Urothelium cell line (cell line): ENCODE measurements at regions not wholly inside any gene's neighbourhood (a gene's known extent, or its start where the extent isn't known, plus 50 kb on each side); places are given as distances from the start of the nearest gene placed in this dataset.

ENCODE experiments used
- DNase-seq: peaks from one replicate; pipeline ENCODE4 v3.0.0; 2011; ENCODE audit warnings: low spot score, mixed read lengths
- FAIRE-seq: peaks from 2 replicates; lab custom pipeline; 2011; peaks lifted over from hg19 to GRCh38; lab: Jason Lieb, UNC

DNA sequence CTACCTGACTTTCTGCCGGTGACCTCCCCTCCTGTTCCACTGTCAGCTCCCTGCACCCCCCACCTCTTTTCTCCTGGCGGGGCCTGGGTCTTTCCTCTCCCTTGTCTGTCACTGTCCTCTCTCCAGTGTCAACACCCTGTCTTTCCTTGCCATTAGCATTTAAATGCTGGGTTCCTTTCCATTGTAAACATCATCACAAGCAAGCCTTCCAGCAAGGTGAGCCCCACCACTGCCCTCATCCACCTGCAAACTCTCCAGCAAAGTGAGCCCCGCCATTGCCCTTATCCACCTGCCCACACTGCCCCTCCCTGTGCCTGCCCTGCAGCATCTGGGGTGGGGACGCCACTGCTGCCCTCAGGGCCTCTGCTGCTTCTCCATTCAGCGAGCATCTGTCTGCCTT lies 195.0 kb downstream of the ENGASE start:
- FAIRE-seq, result no peak
- DNase-seq, result no peak

DNA sequence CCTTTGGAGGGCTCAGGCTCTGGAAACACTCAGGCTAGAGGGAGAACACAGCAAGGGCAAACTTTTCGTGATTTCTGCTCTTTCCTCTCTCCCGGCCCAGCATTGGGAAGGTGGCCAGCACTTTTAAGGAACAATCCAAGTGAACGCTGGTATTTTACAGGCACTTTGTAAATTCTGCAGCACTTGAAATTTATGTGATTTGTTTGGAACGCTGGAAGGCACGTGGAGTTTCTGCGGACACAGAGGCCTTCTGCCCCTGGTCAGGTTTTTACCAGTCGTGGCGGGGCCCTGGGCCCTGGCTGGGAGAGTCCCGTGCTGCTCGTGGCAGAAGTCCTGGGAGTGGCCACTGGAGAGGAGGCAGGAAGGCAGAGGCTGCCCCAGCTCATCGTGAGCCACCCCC lies 188.6 kb downstream of the ENGASE start:
- FAIRE-seq (no peak), DNase-seq (no peak)

DNA sequence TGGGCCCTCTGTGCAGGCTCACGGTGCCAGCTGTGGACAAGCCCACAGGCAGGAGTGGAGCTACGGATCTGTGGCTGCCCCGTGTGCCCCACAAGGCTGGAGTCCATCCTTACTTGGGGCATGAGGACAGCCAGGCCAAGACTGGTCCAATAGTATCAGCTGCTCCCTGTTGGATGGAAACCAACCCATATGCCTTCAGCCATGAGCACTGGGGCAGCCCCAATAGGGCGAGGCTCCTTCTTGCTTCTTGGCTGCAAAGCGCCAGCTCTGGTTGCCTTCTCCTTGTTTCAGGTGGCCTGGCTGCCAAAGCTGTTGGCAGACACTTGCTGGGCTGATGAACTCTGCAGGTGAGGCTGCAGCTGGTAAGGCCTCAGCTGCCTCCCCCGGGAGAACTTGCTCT lies 188.0 kb downstream of the ENGASE start:
- no peak for FAIRE-seq
- DNase-seq, result no peak

DNA sequence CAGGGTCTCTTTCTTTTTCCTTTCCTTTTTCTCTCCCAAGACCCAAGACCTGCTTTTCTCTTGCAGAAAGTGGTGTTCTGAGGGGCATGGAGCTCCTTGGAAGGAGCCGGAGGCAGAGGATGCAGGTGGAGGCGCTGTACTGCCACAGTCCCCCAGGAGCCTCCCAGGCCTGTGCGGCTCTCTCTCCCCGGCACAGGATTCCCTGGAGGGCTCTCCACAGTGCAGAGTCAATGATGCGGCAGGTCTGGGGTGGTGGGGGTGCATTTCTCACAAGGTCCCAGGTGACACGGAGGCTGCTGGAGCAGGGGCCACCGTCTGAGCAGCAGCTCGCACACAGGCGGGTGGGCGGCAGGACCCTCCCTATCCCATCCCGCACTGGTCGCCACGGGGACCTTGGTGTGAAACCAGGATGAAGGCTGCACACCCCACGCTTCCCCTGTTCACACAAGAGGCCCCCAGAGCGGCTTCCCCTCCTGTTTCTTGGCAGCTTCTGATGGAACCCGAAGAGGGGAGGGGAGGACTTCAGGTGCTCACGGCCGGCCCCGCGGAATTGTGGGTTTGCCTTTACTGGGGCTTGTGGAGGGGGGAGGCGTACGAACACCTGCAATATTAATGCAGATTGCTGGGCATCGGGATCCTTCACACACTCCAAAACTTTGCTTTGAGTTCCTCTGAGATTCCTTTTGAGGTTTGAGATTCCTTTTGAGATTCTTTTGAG lies 186.9 kb downstream of the ENGASE start:
- FAIRE-seq, result no peak

DNA sequence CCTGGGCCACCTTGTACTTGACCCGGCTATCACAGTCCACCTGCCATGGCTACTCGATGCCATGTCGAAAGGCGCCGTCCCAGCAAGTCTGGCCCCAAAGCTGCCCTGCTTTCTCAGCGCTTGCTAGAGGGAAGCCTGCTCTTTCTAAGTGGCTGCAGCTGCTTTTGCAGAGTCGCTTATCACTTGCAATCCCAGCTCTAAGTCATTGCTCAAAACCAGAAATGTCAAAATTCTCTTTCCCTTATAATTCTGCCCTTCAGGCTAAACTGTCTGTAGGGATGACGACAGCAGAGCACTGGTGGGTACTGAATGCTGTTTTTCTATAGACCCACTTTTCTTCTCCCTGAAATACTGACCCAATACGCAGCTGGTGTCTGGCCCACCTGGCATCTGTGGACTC lies 184.2 kb downstream of the ENGASE start:
- FAIRE-seq (no peak), DNase-seq (no peak)

More for the DNA sequence above, 186.9 kb downstream of the ENGASE start:
- no peak for DNase-seq

DNA sequence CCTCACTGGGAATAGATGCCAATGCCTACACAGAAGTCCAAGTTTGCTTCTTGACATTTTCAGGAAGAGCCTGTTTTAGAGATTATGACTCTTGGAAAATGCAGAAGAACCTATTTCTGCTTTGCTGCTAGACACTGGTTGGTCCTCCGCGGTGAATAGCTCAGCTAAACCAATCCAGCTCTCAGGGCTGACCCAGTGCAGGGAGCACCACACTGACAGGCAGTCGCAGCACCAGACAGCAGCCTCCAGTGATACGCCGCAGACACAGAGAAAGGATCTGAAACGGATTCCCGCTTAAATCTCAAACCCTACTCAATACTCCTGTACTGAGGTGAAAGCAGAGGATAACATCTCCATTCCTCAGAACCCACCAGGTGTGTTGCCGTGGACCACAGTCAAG lies 183.4 kb downstream of the ENGASE start:
- FAIRE-seq, result peak; percentile 52

DNA sequence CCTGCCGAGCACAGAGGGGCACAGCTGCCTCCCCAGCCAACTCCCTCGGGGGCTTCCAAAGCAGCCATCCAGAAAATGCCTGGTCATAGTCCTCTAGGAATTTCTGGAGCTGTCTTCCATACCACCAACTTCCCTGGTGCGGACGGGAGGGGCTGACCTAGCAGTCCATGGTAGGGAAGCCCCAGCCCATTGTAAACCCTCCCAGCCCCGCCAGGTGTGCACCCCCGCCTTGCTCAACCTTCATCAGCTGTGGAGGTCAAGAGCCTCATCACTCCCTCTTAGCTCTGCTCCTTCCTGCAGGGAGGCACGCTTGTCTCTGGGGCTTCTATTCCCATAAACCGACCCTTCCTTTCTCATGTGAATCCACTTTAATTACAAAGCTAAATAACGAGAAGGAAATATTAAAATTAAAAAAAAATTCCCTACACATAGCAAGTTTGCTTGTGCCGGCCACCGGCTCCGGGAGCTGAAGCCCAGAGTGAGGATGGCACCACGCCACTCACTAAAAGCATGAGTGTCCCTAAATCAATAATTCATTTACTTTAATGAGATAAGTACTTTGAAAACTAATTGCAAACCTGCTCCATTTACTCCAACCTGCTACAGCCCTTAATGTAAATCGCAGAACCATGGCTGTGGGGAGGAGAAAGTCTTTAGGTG lies 181.4 kb downstream of the ENGASE start:
- FAIRE-seq (no peak), DNase-seq (no peak)

More for the DNA sequence above, 183.4 kb downstream of the ENGASE start:
- DNase-seq, result no peak

DNA sequence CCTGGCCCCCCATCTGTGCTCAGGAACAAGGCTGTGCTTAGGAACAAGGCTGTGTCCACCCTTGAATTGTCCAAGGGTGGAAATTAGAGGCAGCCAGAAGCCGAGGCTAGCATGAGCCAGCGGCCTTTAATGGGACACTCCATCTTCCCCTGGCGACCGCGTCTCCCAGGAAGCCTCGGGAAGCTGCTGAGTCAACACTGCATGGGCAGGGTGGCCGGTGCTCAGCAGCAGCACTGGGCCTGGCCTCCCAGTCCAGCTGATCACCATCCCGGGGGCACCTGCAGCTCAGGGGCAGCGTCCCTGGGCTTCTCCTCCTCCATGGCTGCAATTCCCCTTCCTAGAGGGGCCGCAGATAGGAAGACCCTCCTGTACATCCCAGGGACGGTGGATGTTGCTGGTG lies 180.8 kb downstream of the ENGASE start:
- FAIRE-seq, result peak; percentile 20
- no peak for DNase-seq

DNA sequence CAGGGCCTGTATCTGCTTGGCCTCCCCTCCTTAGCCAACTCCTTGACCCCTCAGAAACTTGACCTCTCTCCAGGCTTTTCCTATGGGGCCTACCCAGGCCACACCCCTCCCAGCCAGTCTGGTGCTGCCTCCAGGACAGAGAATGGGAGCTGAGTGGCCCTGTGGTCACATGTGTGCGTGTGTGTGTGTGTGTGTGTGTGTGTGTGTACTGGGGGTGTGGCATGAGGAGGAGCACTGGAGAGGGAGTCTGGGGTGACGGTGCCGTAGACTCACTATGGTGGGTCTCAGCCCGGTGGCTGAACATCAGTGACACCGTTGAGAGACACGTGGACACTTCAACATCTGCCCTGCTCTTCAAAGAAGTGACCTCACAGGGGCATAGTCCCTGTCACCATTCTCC lies 180.4 kb downstream of the ENGASE start:
- no peak for DNase-seq
- FAIRE-seq, result peak; percentile 84

DNA sequence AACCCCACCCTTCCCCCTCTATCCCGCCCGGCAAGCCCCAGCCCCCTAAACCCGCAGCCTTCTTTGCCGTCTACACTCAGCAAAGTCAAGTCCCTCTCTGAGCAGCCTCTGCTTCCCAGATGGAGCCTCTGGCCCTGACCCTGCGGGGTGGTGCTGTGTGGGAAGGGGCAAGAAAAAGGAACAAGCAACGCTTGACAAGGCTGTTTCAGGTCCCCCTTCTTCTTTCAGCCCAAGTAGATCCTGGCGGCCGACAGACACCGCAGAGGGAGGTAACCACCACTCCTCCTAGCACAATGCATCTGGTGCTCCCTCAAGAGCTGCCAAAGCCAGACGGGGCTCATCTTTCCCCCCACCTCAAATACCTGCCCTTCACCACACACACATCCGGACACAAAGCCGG lies 178.3 kb downstream of the ENGASE start:
- peak; percentile 40 for FAIRE-seq
- DNase-seq, result no peak

DNA sequence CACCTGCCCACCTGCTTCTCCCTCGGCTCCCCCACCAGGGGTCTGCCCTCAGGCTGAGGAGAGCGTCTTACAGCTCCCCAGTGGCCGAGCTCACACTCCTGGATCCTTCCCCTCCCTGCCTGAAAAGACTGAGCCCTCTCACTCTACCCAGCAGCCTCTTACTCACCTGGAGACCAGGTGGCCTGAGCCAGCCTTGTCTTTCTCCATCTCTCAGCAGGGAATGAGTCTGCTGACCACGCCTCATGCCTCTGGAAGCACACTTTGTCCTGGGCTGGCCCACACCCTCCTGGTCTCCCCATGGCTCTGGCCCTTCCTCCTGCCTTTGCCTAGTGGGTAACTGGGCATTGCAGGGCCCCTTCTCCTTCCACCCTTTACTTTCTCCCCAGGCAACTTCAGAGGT lies 177.2 kb downstream of the ENGASE start:
- DNase-seq (no peak), FAIRE-seq (no peak)

DNA sequence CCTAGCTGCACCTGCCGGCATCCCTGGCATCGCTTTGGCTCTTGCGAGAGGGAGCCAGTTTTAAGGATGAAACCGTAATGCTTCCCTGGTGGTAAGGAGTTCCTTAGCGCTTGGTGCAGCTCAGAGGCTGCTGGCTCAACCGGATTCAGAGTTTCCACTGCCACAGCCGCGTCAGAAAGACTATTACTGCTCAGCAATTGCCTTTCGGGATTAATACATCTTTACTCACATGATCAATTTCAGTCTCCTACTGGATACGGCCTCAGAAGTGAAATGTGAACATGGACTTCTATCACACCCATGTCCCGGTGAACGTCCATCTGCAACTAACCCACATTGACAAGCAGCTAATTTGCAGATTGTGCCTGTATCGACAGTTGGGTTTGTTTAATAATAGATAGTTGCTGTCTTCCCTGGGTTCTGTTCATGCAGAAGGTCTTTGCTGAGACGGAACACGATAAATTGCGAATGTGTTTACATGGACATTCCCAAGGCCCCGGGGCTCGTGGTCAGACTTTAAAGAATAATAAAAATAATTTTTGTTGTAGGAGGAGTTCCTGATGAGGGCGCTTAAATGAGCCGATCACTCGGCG lies 175.4 kb downstream of the ENGASE start:
- FAIRE-seq (peak; percentile 68), DNase-seq (no peak)

DNA sequence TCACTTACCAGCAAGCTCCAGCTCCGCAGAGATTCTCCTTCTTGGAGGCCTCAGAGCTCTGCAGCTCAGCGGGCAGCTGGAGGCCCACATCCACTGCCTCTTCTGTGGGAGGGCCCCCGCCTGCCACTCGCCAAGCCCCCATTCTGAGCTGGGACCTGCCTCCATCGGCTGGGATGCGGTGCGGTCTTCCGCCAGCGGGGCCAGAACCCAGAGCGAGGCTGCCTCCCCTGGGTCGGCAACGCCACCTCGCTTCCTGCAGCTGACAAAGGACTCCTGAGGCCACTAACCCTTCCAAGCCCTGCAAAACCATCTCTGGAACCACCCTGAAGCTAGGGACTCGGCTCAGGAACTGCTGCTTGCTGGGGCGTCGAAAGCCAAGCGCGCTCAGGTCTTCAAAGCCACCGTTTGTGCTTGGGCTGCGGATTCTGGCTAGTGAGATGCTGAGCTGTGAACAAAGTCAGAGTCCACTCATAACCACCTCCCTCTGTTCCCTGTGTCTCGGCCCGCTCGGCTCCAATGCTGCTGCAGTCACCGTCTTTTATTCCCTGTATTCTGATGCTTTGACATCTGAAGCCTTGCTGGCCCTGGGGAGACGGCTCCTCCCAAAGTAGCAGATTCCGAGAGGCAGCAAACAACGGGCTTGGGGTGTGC lies 174.3 kb downstream of the ENGASE start:
- FAIRE-seq (no peak), DNase-seq (no peak)

DNA sequence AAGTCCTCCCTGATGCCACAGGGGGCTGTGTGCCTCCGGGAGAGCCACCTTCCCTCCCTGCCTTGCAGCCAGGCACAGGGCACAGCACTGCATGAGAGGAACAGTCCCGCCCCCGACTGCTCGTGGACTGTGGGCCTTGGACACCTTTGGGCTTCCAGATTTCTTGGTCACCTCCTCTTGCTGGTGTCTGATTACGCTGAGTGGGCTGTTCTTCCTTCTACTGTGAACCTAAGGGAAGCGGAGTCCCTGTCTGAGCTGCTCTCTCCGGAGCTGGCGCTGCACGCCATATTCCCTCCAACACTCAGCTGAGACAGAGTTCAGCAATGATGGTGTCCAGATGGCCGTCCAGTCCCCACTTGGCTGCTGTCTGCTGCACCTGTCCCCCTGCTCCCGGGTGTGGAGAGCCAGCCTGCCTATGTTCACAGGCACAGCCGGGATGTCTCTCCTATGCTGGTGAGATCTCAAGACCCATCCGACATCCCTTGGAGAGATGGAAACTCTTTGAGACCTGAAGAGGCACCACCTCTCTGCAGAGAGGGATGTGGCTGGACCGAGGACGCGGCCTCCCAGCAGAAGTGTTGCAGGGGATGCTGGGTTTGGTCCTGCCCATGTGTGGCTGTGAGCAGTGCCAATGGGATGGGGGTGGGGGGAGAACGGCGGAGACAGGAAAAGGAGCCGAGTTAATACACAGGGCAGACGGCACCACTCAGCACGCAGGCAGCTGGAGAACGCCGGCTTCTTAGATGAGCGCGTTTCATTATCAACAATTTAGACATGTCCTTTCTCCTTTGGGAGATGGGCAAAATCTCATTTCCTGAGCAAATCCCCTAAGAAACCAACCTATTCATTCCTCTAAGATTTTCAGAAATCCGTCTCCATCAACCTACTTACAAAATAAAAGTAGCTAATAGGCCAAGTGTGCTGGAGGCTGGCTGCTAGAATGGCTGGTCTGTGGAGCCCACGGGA lies 171.9 kb downstream of the ENGASE start:
- DNase-seq, result no peak
- peak; percentile 65 for FAIRE-seq

DNA sequence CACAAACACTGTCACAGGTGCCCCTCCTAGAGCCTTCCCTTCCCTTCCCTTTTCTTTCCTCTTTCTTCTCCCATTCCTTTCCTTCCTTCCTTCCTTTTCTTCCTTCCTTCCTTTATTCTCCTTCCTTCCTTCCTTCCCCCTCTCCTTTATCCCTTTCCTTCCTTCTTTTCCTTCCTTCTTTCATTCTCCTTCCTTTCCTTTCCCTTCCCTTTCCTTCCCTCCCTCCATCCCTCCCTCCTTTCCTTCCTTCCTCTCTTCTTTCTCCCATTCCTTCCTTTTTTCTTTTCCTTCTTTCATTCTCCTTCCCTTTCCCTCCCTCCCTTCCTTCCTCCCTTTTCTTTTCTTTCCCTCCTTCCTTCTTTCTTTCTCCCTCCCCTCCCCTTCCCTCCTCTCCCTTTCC lies 170.0 kb downstream of the ENGASE start:
- FAIRE-seq (no peak), DNase-seq (no peak)

DNA sequence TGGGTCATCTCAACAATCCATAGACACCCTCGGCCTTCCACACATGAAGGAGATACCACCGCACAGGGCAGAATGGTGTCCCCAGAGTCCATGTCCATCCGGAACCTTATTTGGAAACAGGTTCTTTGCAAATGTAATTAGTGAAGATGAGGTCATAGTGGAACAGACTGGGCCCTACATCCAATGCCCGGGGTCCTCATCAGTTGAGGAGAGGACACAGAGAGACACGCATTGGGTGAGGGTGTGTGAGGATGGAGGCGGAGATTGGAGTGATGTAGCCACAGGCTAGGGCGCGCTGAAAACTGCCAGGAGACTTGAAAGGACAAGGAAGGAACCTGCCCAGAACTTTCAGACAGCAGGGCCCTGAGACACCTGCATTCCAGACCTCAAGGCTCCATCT lies 169.4 kb downstream of the ENGASE start:
- DNase-seq, result no peak
- FAIRE-seq, result no peak

DNA sequence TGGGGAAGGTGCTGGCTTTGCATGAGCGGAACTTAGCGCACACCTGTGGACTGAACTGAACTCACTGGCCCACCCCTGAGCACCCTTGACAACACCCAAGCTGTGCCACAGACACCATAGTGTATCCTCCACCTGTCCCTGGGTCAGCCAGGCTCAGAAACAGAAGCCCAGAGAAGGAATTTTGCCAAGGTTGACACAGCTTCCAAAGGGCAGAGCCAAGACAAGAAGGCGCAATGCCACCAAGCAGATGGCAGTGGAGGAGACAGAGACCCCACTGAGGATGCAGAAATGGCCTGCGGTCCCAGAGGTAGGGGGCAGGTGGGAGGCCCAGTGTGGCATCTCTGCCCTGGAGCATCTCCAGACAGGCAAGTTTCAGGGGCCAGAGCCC lies 169.0 kb downstream of the ENGASE start:
- FAIRE-seq (no peak), DNase-seq (no peak)

DNA sequence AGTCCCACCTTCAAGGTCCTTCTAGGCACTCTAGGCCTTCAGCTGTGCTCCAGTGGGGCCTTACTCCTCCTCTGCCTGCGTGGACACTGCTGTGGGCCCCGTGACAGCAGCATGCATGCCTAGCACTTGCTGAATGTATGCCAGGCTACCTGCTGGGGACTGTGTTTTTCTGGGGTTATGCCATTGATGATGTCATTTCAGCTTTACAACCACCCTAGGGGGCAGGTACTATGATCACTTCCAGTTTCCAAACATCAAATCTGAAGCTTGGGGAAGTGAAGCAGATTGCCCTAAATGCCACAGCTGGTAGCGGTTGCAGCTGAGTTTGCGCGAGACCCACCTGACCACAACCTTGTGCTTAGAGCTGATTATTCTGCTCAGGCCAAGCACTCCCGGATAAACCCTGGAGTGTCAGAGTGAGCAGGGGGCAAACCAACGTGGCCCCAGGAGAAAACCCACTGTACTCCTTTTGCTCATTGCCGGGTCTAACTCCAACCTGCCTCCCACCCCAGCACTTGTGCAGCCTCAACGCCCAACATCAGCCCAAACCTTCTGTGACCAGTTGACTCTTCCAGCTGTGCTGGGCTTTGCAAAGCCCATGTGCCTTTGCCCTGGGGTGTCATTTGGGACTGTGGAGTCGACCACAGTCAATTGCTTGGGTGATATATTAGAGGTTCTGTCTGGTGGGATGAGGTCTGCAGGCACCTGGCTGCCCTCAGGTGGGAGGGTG lies 168.4 kb downstream of the ENGASE start:
- no peak for DNase-seq
- FAIRE-seq, result peak; percentile 13

DNA sequence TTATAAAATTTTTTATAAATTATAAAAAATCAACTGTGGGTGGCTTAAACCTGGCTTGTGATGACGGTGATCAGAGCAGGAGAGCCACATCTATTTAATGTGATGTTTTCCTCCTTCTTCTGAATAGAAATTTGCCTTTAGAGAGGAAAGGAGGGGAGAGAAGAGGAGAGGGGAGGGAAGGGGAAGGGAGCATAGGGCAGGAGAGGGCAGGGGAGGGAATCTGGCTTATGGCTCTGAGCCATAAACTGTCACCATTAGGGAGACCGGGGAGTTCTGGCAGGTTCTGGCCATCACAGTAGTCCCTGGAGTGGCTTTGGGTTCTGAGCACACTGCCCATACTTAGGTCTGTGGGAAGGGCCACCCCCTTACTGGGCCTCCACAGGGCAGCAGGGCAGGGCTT lies 167.8 kb downstream of the ENGASE start:
- no peak for FAIRE-seq
- no peak for DNase-seq

DNA sequence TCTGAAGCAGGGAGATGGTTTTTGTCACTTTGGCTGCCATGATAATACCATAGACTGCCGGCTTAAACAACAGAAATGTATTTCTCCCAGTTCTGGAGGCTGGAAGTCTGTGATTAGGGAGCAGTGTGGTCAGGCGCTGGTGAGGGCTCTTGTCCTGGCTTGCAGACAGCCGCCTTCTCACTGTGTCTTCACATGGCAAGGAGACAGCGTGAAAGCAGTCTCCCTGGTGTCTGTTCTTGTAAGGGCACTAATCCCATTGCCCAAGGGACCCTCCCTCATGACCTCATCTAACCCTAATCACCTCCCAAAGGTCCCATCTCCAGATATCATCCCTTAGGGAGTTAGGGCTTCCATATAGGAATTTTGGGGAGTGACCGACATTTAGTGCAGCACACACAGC lies 167.0 kb downstream of the ENGASE start:
- DNase-seq (no peak), FAIRE-seq (no peak)
